Activated CD4-positive, alpha-beta T cell treated with anti-CD3 and anti-CD28 coated beads, Interleukin-2, amount 50 U/mL, for 16 hours (primary cell): ENCODE measurements at regions not wholly inside any gene's neighbourhood (a gene's known extent, or its start where the extent isn't known, plus 50 kb on each side); places are given as distances from the start of the nearest gene placed in this dataset.

Experiments used
- DNase-seq: peaks from one replicate; pipeline ENCODE4 v3.0.0-alpha.2; 2020

DNA sequence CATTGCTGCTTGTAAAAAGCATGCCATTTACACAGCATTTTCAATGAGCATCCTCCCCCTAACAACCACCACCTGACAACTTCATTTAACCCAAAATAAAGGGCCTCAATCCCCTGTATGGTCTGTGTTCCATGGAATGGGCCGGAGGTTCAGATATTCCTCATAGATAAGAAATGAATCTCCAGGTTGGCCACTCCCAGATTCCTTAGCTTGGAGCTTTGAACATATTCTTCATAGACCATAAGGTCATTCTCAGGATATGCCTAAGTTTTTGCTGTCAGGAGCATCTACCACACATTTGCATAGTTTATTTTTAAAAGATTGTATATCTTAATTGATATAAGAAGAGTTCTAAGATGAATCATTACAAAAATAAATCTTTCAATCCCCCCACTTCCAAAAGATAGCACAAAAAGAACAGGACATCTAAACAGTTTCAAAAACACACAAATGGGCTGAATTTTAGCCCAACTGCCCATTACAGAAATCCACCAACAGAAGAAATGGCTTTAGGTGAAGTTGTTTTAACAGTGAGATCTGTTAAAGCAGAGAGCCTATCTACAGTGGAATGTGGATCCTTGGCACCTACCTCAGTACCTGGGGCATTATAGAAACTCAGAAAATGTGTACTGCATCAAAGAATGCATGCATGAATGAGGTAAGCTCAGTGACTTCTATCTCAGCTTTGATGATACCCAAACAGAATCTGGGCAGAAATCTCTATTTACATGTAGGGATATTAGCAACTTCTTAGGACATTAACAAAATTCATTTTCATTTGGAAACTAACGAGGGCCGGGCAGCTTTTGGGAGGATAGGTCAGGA lies 179.8 kb downstream of the SEC61B start:
- DNase-seq: no peak

DNA sequence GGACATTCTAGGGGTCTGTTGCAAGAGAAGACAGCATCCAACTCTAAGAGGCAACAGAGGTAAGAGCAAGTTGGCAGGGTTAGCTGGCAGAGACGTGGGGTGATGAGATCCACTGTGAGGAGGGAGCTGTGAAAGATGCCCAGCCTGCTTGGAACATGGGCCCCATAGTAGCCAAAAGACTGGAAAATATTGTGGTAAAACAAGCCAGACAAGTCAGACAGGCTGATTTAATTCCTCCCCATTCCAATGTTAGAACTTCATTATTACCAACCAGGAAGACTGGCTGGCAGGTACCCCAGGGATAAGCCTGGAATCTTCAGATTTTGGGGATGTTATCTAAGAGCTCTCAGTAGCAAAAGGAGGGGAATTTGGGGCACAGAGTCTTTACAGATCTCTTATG lies 181.3 kb downstream of the SEC61B start:
- no peak for DNase-seq

DNA sequence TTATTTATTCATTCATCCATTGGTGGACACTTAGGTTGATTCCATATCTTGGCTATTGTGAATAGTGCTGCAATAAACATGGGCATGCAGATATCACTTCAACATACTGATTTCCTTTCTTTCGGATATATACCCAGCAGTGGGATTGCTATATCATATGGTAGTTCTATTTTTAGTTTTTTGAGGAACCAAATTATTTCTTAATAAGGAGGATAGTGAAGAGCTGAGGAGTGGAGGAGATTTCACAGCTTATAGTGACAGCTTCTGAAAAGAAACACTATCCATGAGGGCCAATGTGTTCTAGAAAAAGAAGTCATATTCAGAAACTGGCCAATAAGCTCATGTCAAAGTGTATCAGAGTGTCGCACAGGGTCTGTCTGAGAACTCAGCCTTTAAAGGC lies 183.3 kb downstream of the SEC61B start:
- no peak for DNase-seq

DNA sequence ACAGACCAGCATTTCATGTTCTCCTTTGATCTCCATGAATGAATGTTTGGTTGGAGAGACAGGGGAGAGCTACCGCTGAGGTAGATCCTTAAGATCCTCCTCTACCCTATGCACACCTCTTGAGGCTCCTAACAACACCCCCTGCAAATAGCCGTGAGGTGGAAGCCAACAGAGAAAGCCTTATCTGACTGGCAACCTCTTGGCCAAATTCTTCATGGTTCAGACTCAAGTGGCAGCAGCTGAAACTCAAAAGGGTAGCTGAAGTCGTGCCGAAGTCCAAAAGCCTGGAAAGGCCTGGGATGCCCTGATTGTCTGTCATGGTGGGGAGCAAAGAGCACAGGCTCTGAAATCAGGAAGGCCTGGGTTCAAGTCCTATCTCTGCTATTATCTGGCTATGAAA lies 184.9 kb downstream of the SEC61B start:
- no peak for DNase-seq

DNA sequence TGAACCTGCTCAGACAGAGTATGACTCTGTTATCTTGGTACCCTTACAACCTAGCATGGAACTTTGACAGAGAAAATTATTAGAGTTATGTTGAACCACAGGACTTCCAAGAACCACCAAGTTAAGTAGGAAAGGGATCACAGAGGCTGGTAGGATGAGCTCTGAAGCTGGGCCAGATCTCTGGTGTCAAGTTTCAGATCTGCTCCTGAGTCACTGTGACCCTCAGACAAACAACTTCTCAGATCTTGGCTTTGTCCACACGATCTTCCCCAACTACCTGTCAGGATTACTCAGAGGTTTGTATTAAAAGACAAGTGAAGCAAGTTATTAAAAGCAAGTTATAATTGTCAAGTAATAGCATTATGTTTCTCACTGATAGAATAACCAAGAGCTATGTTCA lies 189.0 kb downstream of the SEC61B start:
- no peak for DNase-seq

DNA sequence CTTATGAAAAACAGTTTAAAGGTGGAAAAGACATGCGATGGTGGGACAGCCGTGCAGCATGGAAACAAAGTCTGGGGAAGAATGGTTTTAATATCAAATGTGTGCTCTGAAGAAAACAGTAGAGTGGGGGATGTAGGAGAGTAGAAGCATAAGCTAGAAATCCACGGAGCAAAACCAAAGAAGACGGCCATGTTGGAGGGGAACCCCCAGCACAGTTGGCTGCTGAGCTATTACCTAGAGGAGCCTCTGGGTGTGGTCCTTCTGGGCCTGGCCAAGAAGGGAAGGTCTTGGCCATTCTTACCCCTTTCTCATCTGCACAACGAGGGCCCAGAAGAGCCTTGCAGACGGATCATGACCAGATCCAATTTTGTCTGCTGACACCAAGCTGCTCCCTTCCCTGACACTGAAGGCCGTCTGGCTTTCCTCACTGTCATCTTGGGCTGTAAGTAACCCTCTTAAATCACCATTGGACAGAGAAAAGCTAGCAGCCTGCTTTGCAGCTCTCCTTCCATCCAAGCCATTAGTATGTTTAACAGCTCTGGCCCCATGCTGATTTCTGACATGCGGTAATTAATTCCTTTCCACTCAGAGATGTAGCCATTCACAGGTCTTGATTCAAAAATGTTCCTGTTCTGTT lies 189.5 kb downstream of the SEC61B start:
- no peak for DNase-seq

DNA sequence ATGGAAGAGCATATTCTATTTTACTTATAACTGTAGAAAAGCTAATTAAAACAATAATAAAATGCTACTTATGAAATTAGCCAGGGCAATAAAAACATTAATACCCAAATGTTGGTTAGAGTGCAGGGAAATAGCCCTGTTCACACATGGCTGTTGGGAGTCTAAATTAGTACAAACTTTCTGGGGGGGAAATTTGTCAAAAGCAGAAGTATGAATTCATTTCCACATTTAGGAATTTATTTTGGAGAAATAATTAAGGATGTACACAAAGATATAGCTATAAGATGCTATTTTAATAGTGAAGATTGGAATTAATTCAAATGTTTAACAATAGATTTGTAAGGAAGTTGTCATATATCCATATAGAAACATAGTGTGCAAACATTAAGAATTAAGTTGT lies 190.5 kb downstream of the SEC61B start:
- no peak for DNase-seq

DNA sequence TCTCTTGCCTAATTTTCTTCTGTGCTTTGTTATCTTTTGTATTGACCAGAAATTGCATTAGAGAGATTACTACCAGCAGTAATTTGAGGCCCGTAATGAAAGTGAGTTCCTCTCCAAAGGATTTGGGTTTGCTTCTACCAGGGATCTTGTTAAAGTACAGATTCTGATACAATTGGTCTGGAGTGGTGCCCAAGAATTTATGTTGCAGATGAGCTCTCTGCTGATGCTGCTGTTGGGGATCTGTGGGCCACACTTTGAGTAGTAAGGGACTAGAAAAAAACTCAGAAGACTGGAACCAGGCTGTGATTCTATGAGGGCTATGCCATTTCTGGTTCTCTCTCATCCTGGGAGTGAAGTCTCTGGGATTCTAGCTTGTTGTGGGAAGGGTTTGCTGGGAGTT lies 192.2 kb downstream of the SEC61B start:
- DNase-seq: no peak

DNA sequence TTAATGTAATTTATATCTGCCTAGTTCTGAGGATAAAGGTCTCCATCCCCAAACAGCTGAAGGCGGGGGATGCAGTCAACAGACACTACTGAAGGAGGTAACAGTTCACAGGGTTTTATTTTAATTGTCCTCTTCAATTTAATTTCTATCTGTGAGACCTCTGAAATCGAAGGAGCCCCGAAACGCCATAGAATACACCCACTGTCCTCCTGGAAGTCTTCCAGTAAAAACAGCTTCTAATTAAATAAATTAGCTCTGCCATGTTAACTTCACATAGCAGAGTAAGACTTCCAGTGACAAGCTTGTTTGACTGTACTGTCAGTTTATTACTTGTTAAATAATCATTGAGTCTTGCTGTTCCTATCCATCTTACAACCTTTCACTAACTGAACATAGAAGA lies 193.5 kb downstream of the SEC61B start:
- DNase-seq: no peak

DNA sequence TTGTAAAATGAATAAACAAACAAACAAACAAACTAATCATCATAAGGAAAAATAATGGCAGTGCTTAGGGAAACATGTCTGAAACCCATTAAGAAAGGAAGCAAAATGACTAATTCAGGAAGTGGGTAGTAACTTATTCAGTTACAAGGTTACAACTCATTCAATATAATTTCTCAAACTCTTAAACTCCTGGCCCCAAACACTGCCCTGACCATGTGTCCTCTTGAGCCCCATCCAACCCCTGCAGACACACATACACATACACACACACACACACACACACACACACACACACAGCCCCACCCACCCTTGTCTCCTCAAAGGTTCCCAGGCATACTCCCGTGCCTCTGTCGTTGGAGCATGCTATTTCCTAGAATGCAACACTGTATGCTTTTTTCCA lies 193.9 kb downstream of the SEC61B start:
- peak; percentile 20 for DNase-seq

DNA sequence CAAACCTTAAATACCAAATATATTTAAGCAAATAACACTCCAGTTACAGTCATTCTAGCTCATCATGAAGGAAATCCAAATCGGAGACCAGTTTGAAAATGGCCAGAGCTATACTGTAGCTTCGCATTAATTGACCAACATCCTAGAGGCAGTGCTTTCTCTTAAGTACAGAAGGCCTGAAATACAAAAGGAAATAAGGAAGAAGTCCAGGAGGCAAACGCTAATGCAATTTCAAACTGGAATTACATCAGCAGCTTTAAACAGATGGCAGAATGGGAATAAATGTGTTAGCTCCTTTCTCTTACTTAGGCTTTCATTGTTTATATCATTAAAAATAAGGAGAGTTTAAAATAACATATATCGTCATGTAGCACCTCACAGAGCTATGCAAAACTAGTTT lies 197.0 kb downstream of the SEC61B start:
- DNase-seq: no peak

DNA sequence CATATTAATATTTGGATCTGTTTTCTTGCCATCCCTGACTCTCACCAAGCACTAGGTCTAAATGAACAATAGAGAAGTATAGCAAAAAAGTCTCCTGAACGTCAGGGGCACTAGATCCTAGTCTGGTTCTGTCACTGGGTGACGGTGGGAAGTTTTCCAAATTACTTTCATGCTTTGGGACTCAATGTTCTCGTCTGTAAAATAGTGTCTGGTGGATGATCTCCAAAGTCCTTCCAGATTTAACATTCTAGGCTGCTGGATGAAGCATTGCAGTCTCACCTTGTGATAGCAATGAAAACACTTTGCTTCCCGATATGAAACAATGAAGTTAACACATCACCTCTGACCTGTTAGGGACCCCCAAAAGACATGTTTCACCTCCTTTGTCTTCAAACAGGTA lies 199.3 kb downstream of the SEC61B start:
- DNase-seq: no peak

DNA sequence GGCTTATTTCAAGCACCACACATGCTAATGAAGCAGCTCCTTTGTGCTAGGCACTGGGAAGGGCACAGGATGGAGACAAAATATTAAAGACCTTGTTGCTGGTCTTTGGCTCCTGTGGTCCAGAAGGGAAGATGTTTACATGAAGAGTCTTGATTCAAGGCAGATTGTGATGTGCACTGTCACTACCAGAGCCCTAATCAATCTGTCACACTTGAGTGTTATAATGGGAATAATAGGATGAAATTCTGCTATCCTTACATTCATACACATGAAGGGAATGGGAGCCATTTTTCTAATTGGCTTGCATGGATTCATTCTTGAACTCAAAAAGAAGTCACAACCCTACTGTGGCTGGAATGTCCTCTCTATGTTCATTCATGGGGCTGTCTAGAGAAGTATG lies 203.0 kb downstream of the SEC61B start:
- no peak for DNase-seq

DNA sequence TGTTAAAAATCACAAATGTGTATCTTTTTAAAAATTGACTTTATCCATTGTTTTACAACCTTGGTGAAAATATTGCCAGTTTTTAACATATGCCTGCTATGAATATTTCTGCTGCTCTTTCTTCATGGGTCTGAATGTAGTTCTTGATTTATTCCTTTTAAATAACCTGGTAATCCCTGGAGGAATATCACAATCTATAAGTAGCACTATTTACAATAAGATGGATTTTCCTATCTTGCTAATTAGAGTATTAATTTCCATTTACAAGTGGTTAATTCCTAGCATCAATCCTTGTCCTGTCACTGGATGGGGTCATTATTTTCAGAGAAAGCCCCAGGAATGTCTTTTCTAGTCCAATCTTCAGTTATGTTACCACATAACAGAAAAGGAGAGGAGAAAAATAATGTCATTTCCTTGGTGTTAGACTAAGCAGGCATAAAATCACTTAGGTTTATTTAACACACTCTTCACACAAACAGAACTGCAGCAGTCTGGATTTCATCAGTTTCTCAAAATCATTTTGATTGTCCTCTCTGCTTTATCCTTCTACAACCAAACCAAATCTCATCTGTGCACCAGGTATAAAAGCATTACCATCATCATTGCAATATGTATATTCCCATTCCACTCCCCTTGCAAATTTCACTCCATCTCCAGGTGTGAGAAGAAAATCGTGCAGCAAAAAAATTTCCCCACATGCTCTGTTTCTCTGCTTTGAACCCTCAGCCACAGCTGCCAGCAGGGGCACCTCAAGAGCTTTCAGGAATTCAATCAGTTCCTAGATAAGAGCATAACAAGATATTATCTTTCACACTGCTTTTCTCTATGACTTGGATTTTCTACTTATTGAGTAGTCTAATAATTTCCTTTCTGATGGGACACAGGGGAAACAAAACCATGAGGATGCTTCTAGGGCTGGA lies 204.1 kb downstream of the SEC61B start:
- DNase-seq: no peak

DNA sequence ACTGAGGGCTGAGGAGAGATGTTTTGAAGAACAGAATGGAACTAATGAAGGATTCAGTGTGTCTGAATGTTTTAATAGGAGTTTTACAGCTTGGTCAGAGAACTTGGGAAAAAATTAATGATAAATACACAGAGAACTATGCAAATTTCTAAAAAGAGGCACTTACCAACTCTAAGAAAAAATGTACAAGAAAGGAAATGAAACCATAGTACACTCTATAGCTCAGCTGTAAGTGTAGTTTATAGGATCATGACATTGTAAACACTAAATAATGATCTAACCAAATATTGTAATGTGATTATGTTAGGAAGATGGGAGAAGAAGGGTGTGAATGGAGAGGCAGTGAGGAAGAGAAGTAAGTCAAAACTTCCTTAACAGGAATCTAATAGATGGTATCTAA lies 205.2 kb downstream of the SEC61B start:
- DNase-seq: no peak

DNA sequence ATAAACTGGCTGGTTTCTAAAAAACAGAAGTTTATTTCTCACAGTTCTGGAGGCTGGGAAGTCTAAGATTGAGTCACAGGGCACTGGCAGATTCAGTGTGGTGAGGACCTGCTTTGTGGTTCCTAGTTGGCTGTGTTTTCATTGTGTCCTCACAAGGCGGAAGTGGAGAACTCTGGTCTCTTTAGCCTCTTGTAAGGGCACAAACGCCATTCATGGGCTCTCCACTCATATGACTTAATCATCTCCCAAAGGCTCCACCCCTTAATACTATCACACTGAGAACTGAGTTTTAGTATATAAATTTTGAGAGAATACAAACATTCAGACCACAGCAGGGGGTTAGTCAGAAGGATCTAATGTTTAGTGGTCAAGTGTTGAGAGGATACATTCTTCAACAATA lies 208.2 kb downstream of the SEC61B start:
- peak; percentile 14 for DNase-seq

DNA sequence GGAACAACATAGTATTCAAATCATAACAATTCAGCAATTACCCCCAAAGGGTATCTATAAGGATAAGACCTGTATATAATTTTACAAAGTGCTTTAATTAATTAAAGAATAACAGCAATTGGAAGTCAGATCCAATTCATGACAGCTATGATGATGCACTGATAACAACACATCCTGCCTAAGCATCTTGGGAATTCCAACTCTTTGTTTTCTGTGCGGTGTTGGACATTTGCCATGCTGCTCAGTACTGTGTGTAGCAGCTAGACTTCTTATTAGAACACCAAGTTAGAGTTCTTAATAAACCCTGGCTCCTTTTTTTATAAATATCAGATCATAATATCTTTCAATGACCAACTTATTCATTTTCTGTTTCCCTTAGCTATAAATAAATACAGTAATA lies 209.0 kb downstream of the SEC61B start:
- DNase-seq: no peak

DNA sequence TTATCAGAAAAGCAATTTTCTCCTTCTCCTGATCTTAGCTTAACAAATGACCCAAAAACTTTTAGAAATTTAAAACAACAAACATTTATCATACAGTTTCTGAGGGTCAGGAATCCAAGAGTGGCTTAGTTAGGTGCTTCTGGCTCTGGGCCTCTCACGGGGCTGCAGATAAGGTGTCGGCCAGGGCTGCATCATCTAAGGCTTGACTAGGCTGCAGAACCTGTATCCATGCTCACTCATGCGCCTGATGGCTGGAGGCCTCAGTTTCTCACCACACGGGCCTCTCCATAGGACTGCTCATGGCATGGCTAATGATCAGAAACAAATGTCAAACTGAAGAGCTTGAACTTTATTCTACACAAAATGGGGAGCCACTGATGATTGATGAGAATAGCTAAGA lies 210.0 kb downstream of the SEC61B start:
- DNase-seq: no peak

DNA sequence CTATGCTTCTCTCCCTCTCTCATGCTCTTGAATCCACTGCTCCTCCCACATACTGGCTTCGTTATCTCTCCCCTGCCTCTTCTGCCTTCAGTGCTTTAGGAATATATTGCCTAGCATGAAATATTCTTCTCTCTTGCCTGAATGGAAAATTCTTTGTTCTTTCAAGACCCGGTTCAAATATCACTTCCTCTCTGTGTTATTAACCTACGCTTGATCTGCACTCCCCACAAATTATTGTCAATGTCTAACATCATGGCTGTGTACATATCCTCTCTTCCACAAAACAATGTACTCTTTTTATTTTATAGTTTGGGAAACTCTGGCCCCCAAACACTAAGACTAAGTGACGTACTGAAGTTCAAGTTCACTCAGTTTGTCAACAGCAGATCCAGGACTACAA lies 211.0 kb downstream of the SEC61B start:
- no peak for DNase-seq

DNA sequence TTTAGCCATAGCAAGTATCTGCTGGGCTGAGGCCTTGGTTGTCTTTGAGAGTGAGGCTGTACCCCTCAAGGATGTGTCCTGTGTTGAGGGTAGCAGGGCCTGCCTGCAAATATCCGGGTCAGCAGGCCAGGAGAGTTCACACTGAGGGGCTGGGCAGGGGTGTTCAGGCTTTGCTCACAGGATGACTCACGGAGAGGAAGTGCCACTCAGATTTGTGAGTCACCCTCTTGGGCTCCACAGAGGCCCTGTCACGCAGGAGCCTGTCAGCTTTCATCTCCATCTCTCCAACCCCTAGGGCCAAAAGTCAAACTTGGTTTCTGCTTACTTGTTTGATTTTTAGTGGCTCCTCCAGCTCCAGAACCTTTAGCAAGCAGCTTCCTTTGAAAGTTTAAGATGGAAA lies 211.5 kb downstream of the SEC61B start:
- DNase-seq: peak; percentile 89

DNA sequence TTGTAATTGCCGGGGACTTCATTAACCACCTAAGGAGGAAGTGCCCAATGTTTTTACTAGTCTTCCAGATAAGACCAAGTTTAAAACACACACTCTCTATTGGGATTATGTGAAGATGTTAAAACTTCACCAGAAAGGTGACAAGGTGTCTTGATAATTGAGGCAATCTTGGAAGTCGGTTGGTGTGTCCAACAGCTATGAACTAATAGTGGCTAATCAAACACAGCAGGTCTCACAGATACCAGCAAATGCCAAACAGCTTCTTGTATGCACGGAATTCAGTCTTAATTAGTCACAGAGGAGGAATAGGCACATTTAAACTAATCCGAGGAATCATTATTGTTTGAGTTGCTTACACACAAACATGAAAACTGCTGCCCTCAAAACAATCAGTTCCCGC lies 214.5 kb downstream of the SEC61B start:
- DNase-seq: no peak

DNA sequence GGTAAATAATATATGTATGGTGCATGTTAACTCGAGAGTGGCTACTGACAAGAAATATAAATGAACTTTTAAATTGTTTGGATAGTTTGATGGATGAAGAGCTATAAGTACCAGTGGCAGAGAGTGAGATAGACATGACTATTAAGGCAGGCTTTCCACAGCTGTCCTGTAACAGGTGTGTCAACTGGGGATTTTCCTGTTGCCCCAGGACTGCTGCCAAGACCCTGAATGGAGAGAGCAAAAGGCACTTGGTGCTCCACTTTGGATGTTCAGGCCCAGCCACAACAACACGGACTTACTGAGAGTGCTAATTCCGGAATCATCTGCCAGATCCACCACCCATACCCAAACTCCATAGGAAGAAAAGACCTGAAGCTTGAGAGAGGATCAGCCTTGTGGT lies 215.1 kb downstream of the SEC61B start:
- no peak for DNase-seq

DNA sequence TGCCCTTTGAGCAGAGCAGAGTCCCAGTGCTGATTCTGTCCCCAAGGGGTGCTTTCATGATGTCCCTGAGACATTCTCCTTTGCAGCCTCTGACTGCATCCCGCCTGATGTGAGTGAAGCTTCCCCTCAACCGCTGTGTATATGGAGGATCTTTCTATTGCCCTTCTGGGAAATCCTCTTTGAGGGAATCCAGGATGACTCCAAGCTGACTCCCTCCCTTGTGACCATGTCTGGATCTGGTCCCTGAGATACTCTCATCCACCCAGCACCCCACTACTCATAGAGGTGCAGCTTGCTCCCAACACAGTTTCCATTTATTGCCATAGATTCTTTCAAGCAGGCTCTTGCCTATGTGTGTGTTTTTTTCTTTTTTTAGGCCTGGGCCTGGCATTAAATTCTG lies 216.5 kb downstream of the SEC61B start:
- DNase-seq: no peak

DNA sequence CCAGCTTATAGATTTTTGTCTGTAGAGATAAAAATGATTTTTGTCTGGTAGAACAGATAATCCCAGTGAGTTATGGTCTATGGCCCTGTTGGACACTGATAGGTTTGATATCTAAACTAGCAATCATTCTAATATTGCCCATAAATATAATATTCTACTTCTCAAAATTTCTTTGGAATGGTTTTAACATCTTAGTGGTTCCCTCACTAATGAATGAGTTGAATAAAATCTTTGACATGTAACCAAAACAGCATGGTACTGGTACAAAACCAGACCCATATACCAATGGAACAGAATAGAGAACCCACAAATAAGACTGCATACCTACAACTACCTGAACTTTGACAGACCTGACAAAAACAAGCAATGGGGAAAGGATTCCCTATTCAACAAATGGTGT lies 219.7 kb downstream of the SEC61B start:
- DNase-seq: no peak
